ENCODE measurements at regions not wholly inside any gene's neighbourhood (a gene's known extent, or its start where the extent isn't known, plus 50 kb on each side); places are given as distances from the start of the nearest gene placed in this dataset.

DNA sequence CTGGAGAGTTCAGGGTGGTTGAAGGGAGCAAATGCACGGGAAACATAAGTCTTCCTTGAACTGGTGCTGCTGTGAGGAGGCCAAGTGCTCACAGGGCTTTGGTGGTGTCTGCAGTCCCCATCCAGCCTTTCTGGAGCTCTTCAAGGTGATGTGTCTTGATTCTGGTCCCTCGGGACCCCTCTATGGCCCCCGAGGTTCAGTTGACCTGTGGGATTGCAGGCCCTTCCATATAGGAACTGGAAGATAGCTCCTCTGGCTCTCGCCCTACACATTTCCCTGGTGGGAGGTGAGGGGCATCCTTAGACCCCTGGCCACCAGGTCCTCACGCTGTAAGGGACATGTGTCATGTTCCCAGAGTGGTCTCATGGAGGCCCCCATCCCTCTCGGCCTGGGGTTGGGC, 191.8 kb downstream of the GADD45G start:
- DNase-seq: no peak

DNA sequence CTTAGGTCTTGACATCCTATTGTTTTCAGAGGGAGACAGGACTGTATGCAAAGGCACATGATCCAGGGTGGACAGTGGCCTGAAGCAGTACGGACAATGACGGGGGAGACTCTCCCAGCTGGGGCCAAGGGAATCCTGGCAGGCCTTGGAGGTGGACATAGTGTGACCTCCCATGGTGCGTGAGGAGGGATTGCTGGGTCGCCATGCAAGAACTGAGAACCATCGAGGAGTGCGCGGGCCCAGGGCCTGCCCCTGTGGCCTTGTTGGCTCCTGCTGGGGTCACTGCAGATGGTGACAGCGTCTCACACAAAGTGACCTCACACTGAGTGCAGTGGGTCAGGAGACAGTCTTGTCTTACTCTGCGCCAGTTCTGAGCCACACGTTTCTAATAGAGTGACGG, 192.4 kb downstream of the GADD45G start:
- no peak for DNase-seq

DNA sequence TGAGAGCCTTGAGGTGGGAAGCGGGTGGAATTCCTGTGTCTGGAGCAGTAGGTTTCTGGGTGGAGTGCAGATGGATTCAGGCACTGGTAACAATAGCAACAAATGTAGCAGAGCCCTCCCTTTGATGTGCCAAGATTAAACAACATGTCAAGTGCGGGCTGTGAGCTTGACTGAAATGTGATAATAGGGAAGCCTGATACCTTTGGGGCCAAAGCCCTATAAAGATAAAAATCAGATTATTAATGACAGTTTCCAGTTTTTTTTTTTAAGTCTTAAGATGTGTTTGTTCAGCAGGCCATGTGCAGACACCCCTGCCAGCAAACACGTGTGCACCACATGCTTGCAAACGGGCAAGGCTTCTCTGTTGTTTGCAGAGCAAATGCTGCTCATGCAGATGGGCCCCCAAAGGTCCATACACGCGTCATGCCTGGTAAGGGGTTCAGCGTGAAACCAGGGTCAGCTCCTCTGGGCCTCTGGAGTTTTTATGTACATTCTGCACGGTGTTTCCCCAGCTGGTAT, 193.2 kb downstream of the GADD45G start:
- DNase-seq: no peak

DNA sequence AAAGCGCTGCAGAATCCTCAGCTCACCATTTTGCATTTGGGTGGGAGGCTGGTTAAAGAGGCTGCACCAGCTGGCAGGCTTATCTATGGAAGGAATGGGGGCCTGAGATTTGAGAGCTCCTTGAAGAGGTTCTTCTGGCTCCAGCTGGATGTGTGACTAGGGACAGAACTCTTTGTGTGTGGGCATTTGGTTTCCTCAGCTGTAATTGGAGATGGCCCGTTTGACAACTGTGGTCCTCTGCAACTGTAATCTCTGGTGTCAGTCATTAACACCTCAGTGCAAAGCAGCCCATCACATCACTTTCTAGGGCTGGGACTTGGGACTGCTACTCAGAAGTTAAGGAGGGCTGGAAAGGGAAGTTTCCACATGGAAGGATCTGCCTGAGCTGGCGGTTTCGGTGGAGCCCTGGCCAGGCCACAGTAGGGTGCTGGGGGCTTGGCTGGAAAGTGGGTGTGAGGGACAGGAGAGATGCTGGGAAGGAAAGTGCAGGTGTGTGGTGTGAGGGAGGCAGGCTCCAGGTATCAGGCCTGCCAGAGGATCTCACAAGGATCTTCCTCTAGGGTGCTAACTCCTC, 193.8 kb downstream of the GADD45G start:
- DNase-seq: no peak

DNA sequence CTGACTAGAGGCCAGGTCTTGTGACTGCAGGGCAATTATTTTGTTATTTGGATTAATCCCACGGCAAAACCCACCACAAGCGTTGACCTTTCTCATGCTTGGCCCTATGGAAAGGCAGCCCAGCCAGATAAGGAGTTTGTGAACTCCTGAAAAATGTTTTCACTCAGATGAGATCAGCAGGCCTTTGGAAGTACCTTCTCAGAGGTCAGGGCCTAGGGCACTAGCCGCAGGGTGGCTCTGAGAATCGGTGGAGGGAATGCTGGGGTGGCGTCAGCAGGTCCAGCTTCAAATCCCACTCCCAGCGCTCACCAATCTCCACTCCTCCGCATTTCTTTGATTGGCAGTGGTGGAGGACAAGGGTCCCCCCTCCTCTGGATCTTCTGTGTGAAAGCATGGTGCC, 194.4 kb downstream of the GADD45G start:
- no peak for DNase-seq

GRCh38 chr9:89799766-89800165, 195.0 kb downstream of the GADD45G start:
- DNase-seq: no peak

DNA sequence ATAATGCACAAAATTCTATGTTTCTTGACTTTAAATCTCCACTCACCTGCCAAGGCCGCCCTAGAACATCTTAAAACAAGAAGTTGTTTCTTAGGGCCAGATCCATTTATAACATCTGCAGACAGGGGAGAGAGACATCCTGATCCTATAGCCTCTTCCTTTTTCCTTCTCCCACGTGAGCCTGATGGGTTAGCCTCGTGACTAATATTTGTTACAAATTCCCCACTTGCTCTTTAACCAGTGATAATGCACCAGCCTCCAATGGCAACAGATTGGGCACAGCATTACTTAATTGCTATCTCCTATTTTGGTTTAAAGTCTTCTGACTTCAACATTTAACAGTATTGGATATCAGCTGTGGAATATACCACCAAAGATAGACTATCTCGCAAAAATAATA, 196.5 kb downstream of the GADD45G start:
- no peak for DNase-seq

DNA sequence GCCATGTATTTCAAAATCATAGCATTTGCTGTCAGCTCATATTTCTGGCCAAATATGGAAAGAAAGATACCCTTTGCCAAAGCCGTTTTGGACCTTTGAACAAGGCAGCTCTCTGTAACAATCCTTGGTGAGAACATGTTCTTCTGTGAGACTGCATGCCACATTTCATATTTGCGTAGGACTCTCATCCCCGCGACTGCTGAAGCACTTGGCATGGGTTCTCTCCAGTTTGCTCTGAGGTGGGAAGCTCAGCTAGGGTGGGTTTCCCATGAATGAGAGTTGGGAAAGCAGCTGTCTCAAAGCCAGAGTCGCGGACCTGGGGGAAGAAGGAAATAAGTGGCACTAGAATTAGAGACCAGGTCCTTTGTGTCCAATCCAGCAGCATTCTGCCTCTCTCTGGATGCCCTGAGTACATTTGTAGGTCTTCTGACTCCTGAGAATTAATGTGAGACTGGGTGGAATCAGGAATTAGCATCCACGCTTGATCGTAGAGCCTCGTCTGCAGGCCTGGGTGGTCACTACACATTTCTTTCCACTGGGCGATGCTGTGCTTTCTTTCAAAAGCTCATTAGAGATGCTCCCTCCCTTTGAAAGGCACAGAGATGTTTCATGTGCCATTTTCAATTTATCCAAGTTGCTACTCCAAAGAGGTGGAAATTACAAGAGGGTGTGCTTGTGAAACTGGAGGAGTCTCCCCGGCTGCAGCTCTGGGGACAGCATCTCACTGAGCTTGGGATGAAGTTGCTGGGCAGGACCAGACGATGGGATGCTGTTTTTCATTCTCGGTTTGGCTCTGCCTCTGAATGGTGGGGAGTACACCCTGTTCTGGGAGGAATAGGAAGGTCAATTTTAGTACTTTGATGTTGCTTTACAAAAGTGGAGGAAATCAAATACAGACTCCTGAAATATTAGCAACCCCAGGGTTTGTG, 197.2 kb downstream of the GADD45G start:
- no peak for DNase-seq

DNA sequence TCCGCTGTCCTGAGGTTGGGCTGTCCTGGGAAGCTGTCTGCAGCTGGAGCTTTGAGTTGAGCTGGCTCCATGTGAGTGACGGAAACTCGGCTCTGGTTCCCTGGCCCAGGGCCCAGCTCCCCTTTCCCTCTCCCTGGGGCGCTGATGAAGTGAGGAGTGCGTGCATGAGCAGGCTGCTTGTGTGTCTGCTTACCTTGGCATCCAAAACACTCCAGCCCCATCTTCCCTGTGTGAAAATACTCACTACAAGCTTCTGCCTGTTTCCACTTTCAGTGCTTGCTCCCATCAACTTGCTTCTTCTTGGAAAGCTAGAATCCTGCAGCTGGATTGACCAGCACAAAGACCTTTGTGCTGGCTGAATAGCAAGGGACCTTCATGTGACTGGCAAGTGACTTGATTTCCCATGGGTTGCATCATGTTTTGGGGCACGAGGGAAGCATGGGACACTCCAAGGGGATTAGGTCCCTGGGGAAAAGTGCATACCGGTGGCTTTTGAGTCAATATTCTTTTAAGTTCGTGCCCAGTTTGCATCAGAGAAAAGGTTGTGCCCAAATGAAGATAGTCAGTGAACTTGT, 198.1 kb downstream of the GADD45G start:
- DNase-seq: no peak

DNA sequence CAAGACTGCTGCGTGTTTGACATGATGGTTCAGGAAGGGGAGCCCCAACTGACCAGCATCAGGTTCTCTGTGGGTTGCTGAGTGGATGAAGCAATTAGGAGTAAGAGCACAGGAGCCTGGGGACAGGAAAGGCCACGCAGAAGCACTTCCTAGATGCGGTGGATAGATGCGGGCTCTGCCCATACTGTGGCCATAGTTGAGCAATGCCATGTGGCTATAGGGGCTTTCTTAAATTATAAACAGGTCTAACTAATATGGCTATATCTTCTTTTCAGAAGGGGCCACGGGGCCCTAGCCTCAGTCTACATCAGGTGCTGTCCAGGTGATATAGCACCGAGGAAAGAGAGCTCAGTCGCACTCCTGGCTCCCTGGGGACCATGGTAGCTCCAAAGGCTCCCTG, 198.6 kb downstream of the GADD45G start:
- no peak for DNase-seq

GRCh38 chr9:89804766-89805531, 200.1 kb downstream of the GADD45G start:
- no peak for DNase-seq

DNA sequence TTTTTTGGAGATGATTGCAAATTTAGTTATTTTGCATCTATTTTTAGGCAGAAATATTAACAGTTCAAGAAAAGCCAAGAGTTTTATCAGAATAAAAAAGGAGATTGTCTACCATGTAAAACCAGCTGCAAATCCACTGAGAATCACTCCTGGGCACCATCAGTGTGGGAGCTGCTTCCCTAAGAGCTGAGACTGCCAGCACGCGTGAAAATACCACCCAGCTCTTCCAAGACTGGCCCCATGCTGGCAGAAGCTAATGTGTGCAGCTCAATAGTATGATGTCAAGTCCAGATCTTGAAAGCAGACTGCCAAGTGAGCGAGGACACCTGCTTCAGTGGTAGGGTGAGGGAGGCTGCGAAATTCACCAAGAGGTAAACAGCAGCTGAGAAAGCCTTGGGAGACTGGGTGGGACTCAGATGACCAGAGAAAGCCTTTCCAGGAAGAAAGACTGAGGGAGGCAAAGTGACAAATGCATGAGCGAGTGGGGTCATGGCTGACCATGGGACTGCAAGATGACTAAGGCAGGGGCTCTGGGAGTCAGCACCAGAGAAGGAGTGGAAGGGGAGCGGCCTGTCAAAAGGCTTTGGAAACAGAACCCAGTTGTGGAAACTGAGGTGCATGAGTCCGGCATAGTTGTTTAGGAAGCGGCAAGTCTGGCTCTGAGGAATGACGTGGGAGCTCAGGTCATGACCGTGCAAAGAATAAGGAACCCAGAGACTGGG, 200.9 kb downstream of the GADD45G start:
- no peak for DNase-seq

DNA sequence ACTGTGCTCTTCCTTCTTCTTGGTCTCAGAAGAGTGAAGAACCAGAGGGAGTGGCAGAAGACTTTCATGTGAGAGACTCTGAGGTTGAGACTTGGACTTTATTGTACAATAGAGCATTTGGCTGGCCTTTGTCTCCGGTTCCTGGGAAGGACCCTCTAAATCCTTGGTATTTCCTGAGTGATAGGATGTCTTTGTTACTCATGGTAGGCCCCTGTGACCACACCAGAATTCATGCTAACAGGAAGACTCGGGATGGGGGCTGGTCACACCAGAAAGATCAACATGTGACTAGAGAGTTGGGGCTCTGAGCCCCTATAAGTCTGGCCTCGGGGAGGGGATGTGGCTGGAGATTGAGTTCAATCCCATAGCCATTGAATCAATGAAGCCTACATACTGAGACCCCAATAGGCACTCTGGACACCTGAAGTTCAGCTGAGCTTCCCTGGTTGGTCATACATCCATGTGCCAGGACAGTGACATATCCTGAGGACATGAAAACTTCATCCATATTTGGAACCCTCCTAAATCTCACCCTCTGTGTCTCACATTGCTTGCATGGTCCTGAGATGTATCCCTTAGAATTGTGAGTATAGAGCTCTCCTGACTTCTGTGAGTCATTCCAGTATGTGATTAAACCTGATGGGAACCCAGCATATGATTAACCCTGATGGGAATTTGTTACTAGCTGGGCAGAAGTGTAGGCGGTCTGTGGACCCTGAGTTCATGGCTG, 201.7 kb downstream of the GADD45G start:
- no peak for DNase-seq

DNA sequence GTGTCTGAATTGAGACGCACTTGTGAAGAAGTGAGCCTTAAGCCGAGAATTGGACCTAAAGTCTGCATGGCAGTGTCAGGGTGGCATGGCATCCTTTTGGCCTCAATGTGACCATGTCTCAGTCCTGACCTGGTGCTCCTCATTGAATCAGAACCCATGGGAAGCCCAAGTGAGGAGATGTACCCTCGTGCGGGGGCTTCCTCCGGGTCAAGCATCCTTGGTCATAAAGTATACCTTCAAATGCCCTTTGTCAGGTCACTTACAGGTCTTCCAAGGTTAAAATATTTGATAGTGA, 202.2 kb downstream of the GADD45G start:
- no peak for DNase-seq

DNA sequence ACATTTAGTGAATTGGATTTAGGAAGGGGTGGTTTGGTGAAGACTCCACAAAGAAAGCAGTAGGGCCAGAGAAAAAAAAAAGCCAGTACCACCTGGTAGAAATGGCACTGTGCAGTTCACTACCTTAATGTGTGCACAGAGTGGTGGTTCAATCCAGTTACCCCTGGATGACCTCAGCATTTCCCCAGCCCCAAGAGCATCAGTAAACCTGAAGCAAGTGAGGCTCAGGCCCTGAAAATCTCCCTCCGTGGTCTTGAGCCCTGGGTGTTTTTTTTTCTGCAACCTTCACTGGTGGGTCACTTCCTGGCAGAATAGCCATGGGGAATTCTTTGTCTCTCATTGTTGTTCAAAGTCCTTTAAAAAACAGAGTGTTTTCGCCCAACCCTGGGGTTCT, 202.9 kb downstream of the GADD45G start:
- DNase-seq: no peak

DNA sequence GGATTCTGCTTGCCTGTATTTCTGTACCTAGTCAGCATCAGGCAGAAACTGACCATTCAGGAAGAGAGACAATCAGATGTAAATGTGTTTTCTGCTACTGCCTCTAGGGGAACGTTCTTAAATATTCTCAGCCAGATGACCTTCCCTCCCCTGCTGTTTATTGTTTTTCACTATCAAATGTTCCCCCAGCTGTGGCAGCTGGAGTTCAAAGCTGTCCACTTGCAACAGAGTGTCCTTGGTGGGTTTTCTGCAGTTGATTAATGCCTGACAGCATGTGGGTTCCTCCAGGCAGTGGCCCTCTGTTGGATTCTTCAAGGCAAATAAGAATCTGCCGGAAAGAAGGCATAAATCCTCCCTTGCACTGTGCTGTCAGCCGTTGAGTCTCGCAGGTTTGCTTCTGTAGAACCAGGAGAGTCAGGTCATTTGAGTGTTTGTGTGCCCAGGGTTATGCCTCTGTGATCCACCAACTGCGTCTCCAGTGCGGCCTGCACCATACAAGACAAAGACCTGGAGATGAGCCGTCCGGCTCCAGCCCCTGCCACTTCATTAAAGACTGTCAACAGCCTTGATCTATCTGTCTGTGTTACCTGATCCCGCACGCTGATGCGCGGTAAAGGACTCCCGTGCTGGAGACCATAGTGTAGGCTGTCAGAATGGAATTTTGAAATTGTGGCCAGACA, 203.4 kb downstream of the GADD45G start:
- DNase-seq: no peak

- no peak for DNase-seq
Measured at GRCh38 chr9:89808756-89809181, 204.0 kb downstream of the GADD45G start.

- DNase-seq: no peak
Measured at GRCh38 chr9:89810431-89810830, 205.6 kb downstream of the GADD45G start.

GRCh38 chr9:89811356-89811755, 206.5 kb downstream of the GADD45G start:
- no peak for DNase-seq

DNA sequence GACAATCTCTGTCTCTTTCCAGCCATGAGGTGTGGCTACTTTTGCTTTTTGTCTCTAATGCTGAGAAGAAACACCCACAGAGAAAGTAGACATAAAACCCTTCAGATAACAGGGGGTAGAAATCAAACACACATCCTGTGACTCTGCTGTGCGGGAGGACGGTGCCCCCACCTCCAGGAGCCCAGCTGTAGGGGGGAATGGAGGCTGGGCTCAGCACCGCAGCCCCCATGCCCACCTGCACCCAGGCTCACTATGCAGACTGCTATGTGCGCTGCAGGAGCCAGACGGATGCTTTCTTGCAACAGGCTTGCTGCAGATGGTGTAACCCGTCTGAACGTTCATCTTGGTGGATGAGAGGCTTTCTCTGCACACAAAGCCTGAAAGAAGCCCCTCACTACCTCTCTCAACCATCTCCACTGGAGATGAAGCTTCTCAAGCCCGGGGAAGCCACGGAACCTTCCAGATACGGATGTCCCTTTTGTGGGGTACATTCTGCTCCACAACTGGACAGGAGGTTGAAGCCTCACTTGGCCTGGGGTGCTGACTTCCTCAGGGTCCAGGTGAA, 207.2 kb downstream of the GADD45G start:
- DNase-seq: no peak
